HG03139 (cell line): ENCODE measurements at regions not wholly inside any gene's neighbourhood (a gene's known extent, or its start where the extent isn't known, plus 50 kb on each side); places are given as distances from the start of the nearest gene placed in this dataset.

Source experiments
- ATAC-seq: cut with Tn5 transposase; IDR thresholded peaks from one replicate; pipeline ENCODE4 v1.9.1; 2021; ENCODE audit not compliant: unreplicated experiment

- ATAC-seq: no peak
These were observed 1111.0 kb downstream of the XPNPEP1 start for GRCh38 chr10:108812296-108812695.

- no peak for ATAC-seq
These were observed 1115.1 kb downstream of the XPNPEP1 start for GRCh38 chr10:108808228-108808627.

GRCh38 chr10:108801775-108802517 is 1121.4 kb downstream of the XPNPEP1 start:
- ATAC-seq: no peak

GRCh38 chr10:108801220-108801619 is 1122.1 kb downstream of the XPNPEP1 start:
- no peak for ATAC-seq

GRCh38 chr10:108797573-108797972 is 1125.7 kb downstream of the XPNPEP1 start:
- ATAC-seq: no peak

- no peak for ATAC-seq
These were observed 1131.4 kb downstream of the XPNPEP1 start for GRCh38 chr10:108791794-108792474.

GRCh38 chr10:108791030-108791429 is 1132.3 kb downstream of the XPNPEP1 start:
- ATAC-seq: no peak

- peak; percentile 78 for ATAC-seq
These were observed 1133.4 kb downstream of the XPNPEP1 start for GRCh38 chr10:108789919-108790318.

- no peak for ATAC-seq
These were observed 1134.0 kb downstream of the XPNPEP1 start for GRCh38 chr10:108789336-108789735.

- no peak for ATAC-seq
These were observed 1134.4 kb downstream of the XPNPEP1 start for GRCh38 chr10:108788891-108789290.

- ATAC-seq: no peak
These were observed 1135.4 kb downstream of the XPNPEP1 start for GRCh38 chr10:108787932-108788331.

GRCh38 chr10:108785011-108785410 is 1138.3 kb downstream of the XPNPEP1 start:
- ATAC-seq: no peak

GRCh38 chr10:108784534-108784933 is 1138.8 kb downstream of the XPNPEP1 start:
- no peak for ATAC-seq

- ATAC-seq: peak; percentile 66
These were observed 1139.4 kb downstream of the XPNPEP1 start for GRCh38 chr10:108783897-108784296.

- ATAC-seq: no peak
These were observed 1140.9 kb downstream of the XPNPEP1 start for GRCh38 chr10:108782411-108782810.

GRCh38 chr10:108779501-108779900 is 1143.8 kb downstream of the XPNPEP1 start:
- no peak for ATAC-seq

GRCh38 chr10:108775911-108776475 is 1147.3 kb downstream of the XPNPEP1 start:
- no peak for ATAC-seq

- ATAC-seq: no peak
These were observed 1152.2 kb downstream of the XPNPEP1 start for GRCh38 chr10:108771106-108771505.

GRCh38 chr10:108765794-108766193 is 1157.5 kb downstream of the XPNPEP1 start:
- ATAC-seq: no peak

- ATAC-seq: no peak
These were observed 1165.4 kb downstream of the XPNPEP1 start for GRCh38 chr10:108757946-108758345.

GRCh38 chr10:108755646-108756045 is 1167.7 kb downstream of the XPNPEP1 start:
- no peak for ATAC-seq

- ATAC-seq: no peak
These were observed 1170.0 kb downstream of the XPNPEP1 start for GRCh38 chr10:108753326-108753725.
